ENCODE measurements at regions not wholly inside any gene's neighbourhood (a gene's known extent, or its start where the extent isn't known, plus 50 kb on each side); places are given as distances from the start of the nearest gene placed in this dataset.

DNA sequence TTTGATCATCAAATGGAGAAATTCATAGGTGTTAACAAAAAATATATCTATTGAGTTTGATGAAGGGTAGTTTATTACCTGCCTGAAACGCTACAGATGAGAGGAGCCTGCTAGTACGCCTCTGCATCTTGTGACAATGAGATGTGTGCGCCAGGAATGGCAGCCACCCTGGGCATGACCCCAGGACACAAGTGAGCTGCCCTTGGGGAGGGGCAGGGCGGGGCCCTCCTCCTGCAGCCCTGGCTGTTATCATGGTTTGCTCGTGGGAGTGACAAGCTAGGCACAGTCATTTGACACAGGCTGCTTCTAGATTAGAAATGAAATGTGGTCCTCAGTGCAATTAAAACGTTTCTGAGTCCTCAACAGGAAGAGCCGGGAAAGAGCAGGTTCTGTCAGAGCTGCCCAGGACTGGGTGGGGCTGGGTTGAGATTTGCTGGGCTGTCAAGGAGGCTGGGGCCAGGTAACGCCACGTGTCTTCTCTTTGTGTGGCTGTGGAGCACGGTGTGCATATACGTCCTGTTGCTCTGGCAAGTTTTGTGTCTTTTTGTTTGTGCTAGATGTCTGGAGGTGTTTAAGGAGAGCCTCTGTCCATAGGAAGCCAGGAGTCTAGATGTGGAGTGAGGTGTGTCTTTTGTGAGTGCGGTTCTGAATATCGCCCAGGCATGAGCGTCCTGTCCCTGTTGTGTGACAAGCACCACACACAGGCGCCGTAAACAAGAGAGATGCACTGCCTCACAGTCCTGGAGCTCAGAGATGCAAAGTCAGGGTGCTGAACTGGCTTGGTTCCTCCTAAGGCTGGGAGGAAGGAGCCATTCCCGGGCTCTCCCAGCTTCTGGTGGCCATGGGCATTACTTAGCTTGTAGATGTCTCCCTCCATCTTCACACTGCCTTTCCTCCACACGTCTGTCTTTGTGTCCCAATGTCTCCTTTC lies 129.0 kb upstream of the IRX4 start:
- BruUV-seq (replicated peaks), result no TSS peak
- CTCF ChIA-PET, result no interaction called here
- no peak overlapping the region for H2AFZ ChIP-seq (ENCODE audit: low read length)
- peaks cover 88% of the 10 kb centered on the region for H3K27me3 ChIP-seq (ENCODE audit: low read length)
- TF ChIP-seq, protein P1, sequence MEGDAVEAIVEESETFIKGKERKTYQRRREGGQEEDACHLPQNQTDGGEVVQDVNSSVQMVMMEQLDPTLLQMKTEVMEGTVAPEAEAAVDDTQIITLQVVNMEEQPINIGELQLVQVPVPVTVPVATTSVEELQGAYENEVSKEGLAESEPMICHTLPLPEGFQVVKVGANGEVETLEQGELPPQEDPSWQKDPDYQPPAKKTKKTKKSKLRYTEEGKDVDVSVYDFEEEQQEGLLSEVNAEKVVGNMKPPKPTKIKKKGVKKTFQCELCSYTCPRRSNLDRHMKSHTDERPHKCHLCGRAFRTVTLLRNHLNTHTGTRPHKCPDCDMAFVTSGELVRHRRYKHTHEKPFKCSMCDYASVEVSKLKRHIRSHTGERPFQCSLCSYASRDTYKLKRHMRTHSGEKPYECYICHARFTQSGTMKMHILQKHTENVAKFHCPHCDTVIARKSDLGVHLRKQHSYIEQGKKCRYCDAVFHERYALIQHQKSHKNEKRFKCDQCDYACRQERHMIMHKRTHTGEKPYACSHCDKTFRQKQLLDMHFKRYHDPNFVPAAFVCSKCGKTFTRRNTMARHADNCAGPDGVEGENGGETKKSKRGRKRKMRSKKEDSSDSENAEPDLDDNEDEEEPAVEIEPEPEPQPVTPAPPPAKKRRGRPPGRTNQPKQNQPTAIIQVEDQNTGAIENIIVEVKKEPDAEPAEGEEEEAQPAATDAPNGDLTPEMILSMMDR (conservative IDR thresholded peaks at IDR 0.05; ENCODE audit: low read depth, low read length), result no peak
- TF ChIP-seq EZH2 (IDR thresholded peaks at IDR 0.05; ENCODE audit: low read length, unreplicated experiment) (no peak), EZH2phosphoT487 (IDR thresholded peaks at IDR 0.05; ENCODE audit: borderline replicate concordance, low read length) (no peak)
- no peaks in the 10 kb centered on the region for H3K9me3 ChIP-seq (ENCODE audit: low read length)
- intact Hi-C loops (cut with micrococcal nuclease), result no loop called here
- no peaks in the 10 kb centered on the region for H3K79me2 ChIP-seq (ENCODE audit: low read length)
- no peaks in the 10 kb centered on the region for H3K9me2 ChIP-seq (replicated peaks; ENCODE audit: low read length)
- no peak for ATAC-seq
- H3K4me3 ChIP-seq (ENCODE audit: low read length), result no peak overlapping the region
- DNase-seq, result no peak
- no peaks in the 10 kb centered on the region for H4K20me1 ChIP-seq (ENCODE audit: low read length)
- no peaks in the 10 kb centered on the region for H3F3A ChIP-seq (ENCODE audit: low read length, unreplicated experiment)
- no peak overlapping the region for H3K9ac ChIP-seq (ENCODE audit: low read length)
- POLR2A ChIA-PET (ENCODE audit: unreplicated experiment), result no interaction called here
- H3K4me2 ChIP-seq (ENCODE audit: low read length), result no peak overlapping the region
- no peaks in the 10 kb centered on the region for H3K4me1 ChIP-seq (ENCODE audit: insufficient read depth, low read length)
- H3K27ac ChIP-seq (ENCODE audit: low read length), result no peak overlapping the region
- H3K36me3 ChIP-seq (ENCODE audit: low read depth, low read length), result no peaks in the 10 kb centered on the region

DNA sequence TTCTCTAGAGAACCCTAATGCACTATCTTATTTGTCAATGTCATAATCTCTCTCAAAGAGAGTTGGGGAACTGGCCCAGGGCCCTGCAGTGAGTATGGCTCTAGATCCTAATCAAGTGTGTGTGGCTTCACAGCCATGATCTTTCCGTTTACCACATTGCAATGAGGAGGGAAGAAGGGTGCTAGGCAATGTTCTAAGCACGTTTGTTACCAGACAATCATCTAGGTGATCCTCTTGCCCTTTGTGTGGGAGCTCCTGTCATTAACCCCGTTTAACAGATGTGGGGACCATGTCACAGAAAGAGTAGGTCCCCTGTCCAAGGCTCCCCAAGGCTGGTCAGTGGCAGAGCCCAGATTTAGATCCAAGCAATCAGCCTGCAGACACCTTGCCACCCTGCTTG lies 128.2 kb upstream of the IRX4 start:
- POLR2A ChIA-PET (ENCODE audit: unreplicated experiment), result no interaction called here
- DNase-seq (no peak), ATAC-seq (no peak)
- no peak overlapping the region for H3K27ac ChIP-seq (ENCODE audit: low read length)
- no peaks in the 10 kb centered on the region for H3K79me2 ChIP-seq (ENCODE audit: low read length)
- H3K4me3 ChIP-seq (ENCODE audit: low read length), result no peak overlapping the region
- no TSS peak for BruUV-seq (replicated peaks)
- CTCF ChIA-PET, result no interaction called here
- no peaks in the 10 kb centered on the region for H3F3A ChIP-seq (ENCODE audit: low read length, unreplicated experiment)
- H3K9me2 ChIP-seq (replicated peaks; ENCODE audit: low read length), result no peaks in the 10 kb centered on the region
- H3K9ac ChIP-seq (ENCODE audit: low read length), result no peak overlapping the region
- no peak overlapping the region for H3K4me2 ChIP-seq (ENCODE audit: low read length)
- intact Hi-C loops (cut with micrococcal nuclease), result no loop called here
- no peaks in the 10 kb centered on the region for H3K4me1 ChIP-seq (ENCODE audit: insufficient read depth, low read length)
- TF ChIP-seq, protein P1 (conservative IDR thresholded peaks at IDR 0.05; ENCODE audit: low read depth, low read length), result no peak
- TF ChIP-seq EZH2phosphoT487 (IDR thresholded peaks at IDR 0.05; ENCODE audit: borderline replicate concordance, low read length) (no peak), EZH2 (IDR thresholded peaks at IDR 0.05; ENCODE audit: low read length, unreplicated experiment) (no peak)
- H3K9me3 ChIP-seq (ENCODE audit: low read length), result no peaks in the 10 kb centered on the region
- H2AFZ ChIP-seq (ENCODE audit: low read length), result no peak overlapping the region
- no peaks in the 10 kb centered on the region for H4K20me1 ChIP-seq (ENCODE audit: low read length)
- H3K36me3 ChIP-seq (ENCODE audit: low read depth, low read length), result no peaks in the 10 kb centered on the region
- H3K27me3 ChIP-seq (ENCODE audit: low read length), result peaks cover 92% of the 10 kb centered on the region
